Activated T-cell treated with anti-CD3 and anti-CD28 coated beads for 48 hours (primary cell): ENCODE measurements at regions not wholly inside any gene's neighbourhood (a gene's known extent, or its start where the extent isn't known, plus 50 kb on each side); places are given as distances from the start of the nearest gene placed in this dataset.
"Not testable (repeated sequence)": the region's sequence is repeated elsewhere in the genome, so short reads cannot be mapped to it uniquely, and the experiment has no call there.

Source experiments
- DNase-seq: peaks from one replicate; pipeline ENCODE4 v3.0.0-alpha.2; 2020; ENCODE audit warnings: low read depth

GRCh38 chr1:65020774-65021173 is 54.4 kb upstream of the JAK1 start:
- no peak for DNase-seq

- DNase-seq: no peak
These were observed 55.4 kb upstream of the JAK1 start for GRCh38 chr1:65021795-65022194.

DNA sequence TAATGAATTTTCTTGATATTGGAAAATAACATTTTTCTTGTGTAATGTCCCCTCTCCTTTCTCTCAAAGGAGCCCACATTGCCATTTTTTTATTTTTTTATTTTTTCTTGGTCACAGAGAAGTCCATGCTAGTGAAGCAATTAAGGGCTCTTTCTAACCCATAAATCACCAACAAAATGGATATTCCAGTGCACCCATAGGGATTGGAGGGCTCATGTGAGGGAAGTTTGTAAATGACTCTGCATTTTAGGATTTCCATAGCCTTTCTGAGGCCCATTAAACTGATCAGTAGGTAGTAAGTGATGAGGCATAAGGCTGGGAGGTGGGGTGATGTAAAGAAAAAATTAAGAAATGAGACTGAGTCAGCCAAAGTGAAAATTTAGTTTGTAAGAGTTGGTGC is 55.9 kb upstream of the JAK1 start:
- no peak for DNase-seq

GRCh38 chr1:65025794-65026193 is 59.4 kb upstream of the JAK1 start:
- DNase-seq: no peak

- DNase-seq: no peak
These were observed 59.9 kb upstream of the JAK1 start for GRCh38 chr1:65026235-65026634.

GRCh38 chr1:65027666-65028358 is 61.5 kb upstream of the JAK1 start:
- no peak for DNase-seq

DNA sequence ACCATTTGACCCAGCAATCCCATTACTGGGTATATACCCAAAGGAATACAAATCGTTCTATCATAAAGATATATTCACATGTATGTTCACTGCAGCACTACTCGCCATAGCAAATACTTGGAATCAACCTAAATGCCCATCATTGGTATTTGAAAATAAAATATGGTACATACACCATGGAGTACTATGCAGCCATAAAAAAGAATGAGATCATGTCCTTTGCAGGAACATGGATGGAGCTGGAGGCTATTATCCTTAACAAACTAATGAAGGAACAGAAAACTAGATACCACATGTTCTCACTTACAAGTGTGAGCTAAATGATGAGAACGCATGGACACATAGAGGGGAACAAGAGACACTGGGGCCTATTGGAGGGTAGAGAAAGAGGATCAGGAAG is 63.1 kb upstream of the JAK1 start:
- DNase-seq: not testable (repeated sequence)

- not testable (repeated sequence) for DNase-seq
These were observed 68.5 kb upstream of the JAK1 start for GRCh38 chr1:65034879-65035278.

DNA sequence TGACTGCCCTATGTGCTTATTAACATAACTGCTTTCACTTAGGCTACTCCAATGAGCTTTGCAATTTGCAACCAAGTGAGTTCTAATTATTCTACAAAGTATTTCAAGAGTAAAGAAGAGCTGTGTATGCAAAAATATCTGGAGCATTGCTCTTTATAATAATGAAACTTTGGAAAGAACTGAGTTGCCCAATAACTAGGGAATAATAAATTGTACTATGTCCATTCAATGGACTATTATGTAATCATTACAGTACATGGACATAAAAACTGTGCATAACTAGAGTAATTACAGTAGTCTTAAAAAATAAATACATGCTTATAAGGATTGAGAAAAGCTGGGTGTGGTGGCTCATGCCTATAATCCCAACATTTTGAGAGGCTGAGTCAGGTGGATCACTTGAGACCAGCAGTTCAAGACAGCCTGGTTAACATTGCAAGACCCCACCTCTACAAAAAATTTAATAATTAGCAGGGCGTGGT is 70.3 kb upstream of the JAK1 start:
- DNase-seq: no peak

DNA sequence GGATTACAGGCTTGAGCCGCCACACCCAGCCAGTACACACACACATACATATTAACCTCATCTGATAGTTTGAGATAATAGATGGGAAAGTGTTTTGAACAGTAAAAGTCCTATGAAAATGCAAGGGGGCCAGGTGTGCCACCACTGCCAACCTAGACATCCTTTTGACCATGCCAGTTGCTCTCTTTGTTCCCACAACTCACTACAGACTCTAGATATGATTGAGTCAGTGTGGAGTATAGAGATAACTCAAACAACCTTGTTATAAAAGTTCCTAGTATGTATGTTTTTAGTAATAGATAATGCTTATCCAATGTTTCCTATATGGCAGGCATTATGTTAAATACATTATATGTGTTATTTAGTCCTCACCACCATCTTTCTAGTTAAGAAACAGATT is 72.7 kb upstream of the JAK1 start:
- DNase-seq: no peak

DNA sequence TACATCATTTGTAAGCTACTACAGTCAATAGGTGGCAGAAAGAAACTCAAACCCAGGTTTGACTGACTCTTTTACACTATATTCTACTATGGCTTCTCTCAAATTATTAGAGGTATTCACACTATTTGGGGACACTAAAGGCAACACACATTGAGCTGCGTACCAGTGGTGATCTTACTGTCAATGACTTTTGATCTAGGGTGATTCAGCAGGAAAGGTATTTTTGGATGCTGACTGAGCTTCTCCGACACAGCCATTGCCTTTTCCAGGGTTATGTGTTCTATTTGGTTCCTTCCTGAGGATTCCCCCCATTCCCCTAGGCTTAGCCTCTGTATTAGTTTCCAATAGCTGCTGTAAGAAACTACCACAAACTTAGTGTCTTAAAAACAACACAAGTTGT is 73.2 kb upstream of the JAK1 start:
- no peak for DNase-seq

DNA sequence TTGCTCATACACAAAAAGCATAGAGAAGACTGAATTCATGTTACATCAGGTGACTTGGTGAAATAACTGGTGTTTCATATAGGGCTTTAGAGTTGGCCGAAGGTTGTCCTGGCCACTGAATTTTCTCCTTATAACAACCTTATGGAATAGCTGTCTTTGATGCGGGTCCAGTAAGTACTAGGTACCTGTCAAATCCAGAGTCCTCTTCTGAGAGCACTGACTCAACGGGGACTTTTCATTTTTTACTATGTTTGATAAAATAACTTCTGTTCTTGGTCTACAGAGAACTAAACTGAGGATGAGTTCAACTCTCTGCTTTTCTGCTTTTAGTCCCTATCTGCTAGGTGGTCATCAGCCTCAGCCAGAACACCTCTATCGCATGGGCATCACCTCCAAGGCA is 76.1 kb upstream of the JAK1 start:
- DNase-seq: no peak

GRCh38 chr1:65044411-65044810 is 78.1 kb upstream of the JAK1 start:
- DNase-seq: no peak

DNA sequence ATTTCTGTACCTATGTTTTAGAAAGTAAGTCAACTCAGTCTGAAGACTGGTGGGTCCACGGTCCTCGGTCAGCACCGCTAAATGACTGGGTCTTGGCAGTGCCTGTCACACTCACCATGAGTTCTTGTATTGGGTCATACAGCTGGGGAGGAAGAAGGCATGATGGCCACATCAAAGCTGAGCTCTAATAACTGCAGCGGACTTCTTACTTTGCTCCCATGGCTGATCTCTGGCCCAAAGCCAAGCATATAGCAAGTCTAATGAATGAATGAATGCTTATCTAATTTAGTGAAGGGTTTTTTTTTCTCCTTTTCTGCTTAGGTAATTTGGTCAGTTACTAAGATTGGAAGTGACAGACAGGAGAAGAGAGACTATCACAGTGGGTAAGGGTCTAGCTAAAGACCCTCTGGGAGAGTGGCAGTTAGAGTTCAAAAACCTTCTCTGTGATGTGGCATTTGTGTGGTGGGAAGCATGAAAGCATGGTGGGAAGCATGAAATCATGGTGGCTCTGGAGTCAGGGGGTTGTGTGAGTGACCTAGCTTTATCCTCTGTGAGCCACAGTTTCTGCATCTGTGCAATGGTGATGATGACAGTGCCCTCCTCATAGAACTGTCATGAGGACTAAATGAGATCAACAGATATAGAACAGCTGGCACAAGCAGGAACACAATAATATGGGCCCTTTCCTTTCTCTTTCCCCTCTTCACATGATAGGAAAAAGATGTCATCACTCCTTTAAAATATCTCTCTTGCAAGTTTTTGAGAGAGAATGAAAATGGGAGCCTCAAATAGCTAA is 78.9 kb upstream of the JAK1 start:
- no peak for DNase-seq

DNA sequence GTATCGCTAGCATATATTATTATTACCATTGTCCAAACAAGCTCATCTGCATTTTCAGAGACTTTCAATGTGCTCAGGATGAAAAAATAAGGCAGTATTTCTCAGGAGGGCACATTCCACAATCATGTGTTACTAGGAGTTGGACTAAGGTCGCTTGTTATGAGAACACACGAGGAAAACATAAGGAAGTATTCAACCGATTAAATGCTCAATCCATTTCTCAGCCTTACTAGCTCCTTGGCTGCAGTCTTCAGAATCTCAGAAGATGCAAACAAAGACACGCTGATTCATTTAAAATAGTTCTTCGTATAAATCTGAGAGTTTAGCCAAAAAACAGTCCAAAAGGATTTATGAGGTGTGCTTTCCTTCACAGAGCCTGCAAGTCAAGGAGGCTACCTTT is 82.0 kb upstream of the JAK1 start:
- no peak for DNase-seq

DNA sequence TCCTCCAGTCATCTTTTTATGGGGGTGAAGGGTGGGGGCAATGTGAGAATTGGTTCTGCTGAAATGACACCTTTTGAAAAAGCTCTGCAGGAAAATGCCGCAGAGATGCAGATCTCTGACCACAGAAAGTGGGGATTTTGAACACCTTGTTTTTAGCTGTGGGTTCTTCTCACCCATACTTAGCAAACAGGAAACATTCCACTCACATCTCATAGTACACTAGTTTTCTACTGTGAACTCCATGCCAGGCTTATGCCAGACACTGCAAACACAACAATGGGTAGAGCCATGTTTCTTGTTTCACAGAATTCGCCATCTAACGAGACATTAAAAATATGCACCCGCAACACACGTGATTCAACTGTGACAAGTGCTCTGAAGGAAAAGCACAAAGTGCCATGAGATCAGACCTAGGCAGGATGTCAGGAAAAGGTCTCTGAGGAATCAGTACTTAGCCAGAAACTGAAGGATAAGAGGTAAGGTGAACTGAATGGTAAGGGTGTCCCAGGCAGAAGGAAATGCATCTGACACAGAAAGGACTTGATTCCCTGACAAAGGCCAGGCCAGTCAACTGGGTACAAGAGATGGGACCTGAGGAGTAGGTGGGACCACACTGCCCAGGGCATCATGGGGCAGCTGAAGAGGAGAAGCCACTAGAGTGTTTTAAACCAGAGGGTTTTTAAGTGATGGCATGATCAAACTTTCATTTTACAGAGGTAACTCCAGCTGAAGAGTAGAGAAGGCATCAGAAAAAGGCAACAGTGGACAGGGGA is 83.8 kb upstream of the JAK1 start:
- no peak for DNase-seq

DNA sequence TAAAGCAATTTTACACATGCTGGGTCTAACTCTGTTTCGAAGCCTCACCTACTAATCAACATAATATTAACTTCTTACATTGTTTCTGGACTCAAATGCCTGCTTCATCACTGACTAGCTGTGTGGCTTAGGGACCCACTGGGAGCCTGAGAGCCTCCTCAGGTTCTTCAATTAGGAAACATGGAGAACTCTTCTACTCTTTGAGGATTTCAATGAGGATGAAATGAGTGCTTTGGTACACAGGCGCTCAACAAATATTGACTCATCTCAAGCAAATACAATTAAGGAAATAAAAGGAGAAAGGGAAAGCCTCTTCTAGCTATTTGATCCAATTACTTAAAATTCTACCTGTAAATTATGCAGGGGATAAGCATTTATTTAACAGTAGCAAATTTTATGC is 84.4 kb upstream of the JAK1 start:
- DNase-seq: no peak

GRCh38 chr1:65054481-65054880 is 88.1 kb upstream of the JAK1 start:
- DNase-seq: no peak

GRCh38 chr1:65055747-65056146 is 89.4 kb upstream of the JAK1 start:
- DNase-seq: no peak

DNA sequence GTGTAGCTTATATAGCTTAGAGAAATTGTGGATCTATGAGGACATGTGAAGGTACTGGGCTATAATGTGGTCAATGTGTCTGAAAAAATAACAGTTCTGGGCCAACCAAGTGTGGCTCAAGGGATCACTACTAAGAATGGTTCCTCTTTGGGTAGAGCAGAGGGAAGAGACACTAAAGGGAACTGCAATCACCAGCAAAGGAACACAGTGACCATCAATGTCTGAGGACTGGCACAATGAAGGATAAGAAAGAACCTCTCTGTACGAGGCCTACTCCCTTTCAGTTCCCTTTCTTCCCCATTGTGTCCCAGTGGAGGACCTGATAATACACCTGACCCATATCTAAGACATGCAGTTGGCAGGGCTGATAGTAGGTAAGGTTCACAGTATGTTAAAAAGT is 89.9 kb upstream of the JAK1 start:
- DNase-seq: no peak

- no peak for DNase-seq
These were observed 90.5 kb upstream of the JAK1 start for GRCh38 chr1:65056866-65057265.

DNA sequence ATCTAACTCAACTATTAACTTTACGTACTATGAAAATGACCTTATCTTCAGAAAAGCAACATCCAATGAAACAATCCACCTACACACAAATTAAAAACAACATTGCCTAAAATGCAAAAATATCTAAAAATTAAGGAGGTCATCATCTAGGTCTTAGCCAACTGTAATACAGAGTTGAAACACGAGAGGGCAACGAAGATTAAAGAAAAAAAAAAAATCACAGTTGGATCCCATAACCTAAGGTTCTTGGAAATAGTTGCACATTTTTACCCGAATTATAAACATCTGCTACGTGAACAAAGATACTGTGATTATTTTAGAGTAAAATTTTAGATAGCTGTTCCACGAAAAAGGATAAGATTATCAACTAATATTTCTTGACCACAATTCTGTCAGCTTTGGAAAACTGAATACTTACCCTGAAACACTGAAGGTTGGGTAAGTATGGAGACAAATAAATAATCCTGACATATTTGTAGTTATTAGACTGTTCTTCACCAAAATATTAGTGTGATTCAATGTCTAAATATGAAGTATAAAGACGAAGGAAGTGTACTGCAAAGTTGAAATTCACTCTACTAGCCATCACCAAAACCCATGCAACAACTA is 88.0 kb upstream of the AK4 start:
- DNase-seq: no peak
